ENCODE measurements at regions not wholly inside any gene's neighbourhood (a gene's known extent, or its start where the extent isn't known, plus 50 kb on each side); places are given as distances from the start of the nearest gene placed in this dataset.
"Not testable (repeated sequence)": the region's sequence is repeated elsewhere in the genome, so short reads cannot be mapped to it uniquely, and the experiment has no call there.

GRCh38 chr7:45807832-45808231, 65.0 kb downstream of the CCDC201 start:
- not testable (repeated sequence) for H3K9me3 ChIP-seq (ENCODE audit: low read depth); H3K27me3 ChIP-seq; H3K4me3 ChIP-seq; H3K4me1 ChIP-seq (ENCODE audit: low read depth); H3K36me3 ChIP-seq; H3K27ac ChIP-seq; DNase-seq (ENCODE audit: low read depth in 1 of 2, low spot score in 1 of 2)

GRCh38 chr7:45802214-45802613, 70.7 kb downstream of the CCDC201 start:
- H3K4me3 ChIP-seq; H3K9me3 ChIP-seq (ENCODE audit: low read depth); H3K4me1 ChIP-seq (ENCODE audit: low read depth); H3K36me3 ChIP-seq; H3K27me3 ChIP-seq; H3K27ac ChIP-seq: not testable (repeated sequence)
- peak in 1 of 2 donors; percentile 8 for DNase-seq (ENCODE audit: low read depth in 1 of 2, low spot score in 1 of 2)

GRCh38 chr7:45797264-45797663, 75.6 kb downstream of the CCDC201 start:
- not testable (repeated sequence) for H3K36me3 ChIP-seq; H3K4me3 ChIP-seq; H3K27me3 ChIP-seq; H3K9me3 ChIP-seq (ENCODE audit: low read depth); H3K4me1 ChIP-seq (ENCODE audit: low read depth); H3K27ac ChIP-seq
- peak in 1 of 2 donors; percentile 58 for DNase-seq (ENCODE audit: low read depth in 1 of 2, low spot score in 1 of 2)

- not testable (repeated sequence) for H3K27me3 ChIP-seq; DNase-seq (ENCODE audit: low read depth in 1 of 2, low spot score in 1 of 2); H3K4me3 ChIP-seq; H3K9me3 ChIP-seq (ENCODE audit: low read depth); H3K27ac ChIP-seq; H3K4me1 ChIP-seq (ENCODE audit: low read depth); H3K36me3 ChIP-seq
Measured at GRCh38 chr7:45789641-45790040, 83.2 kb downstream of the CCDC201 start.

- H3K27me3 ChIP-seq; DNase-seq (ENCODE audit: low read depth in 1 of 2, low spot score in 1 of 2); H3K36me3 ChIP-seq: not testable (repeated sequence)
Measured at GRCh38 chr7:45785724-45786123, 87.2 kb downstream of the CCDC201 start.

GRCh38 chr7:45784775-45785174, 88.1 kb downstream of the CCDC201 start:
- not testable (repeated sequence) for H3K4me1 ChIP-seq (ENCODE audit: low read depth); H3K27me3 ChIP-seq; H3K36me3 ChIP-seq; H3K9me3 ChIP-seq (ENCODE audit: low read depth); DNase-seq (ENCODE audit: low read depth in 1 of 2, low spot score in 1 of 2); H3K4me3 ChIP-seq; H3K27ac ChIP-seq

More at GRCh38 chr7:45785724-45786123, 87.2 kb downstream of the CCDC201 start:
- H3K27ac ChIP-seq; H3K4me3 ChIP-seq; H3K9me3 ChIP-seq (ENCODE audit: low read depth); H3K4me1 ChIP-seq (ENCODE audit: low read depth): not testable (repeated sequence)

Data from cardiac muscle cell (in vitro differentiated cells and primary cell).